SK-N-SH (cell line): ENCODE measurements at regions not wholly inside any gene's neighbourhood (a gene's known extent, or its start where the extent isn't known, plus 50 kb on each side); places are given as distances from the start of the nearest gene placed in this dataset.

Experiments used
- CTCF ChIA-PET: fragments of 300-600, 350-600 bp; formaldehyde crosslinking; extraction: SDS; loops from one replicate; lab custom pipeline; 2021; lab: Yijun Ruan, JAX
- POLR2A ChIA-PET: fragments of 350-600 bp; sonication (Branson Sonifier 250); formaldehyde crosslinking; extraction: SDS; loops from one replicate; lab custom pipeline; 2020; ENCODE audit warnings: antibody characterized with exemption, inconsistent platforms; lab: Yijun Ruan, JAX
- DNase-seq: peaks from one replicate; pipeline ENCODE4 v3.0.0; 2012
- H2AFZ ChIP-seq: fragments of 200-600 bp; sonication (generic); 2 replicates; pipeline ENCODE4 v1.8.1; 2016; ENCODE audit warnings: antibody characterized with exemption, mild to moderate bottlenecking, low read depth
- H3F3A ChIP-seq: fragments of 200-600 bp; sonication (generic); replicated peaks from 2 replicates; pipeline ENCODE3; 2016; ENCODE audit warnings: antibody characterized with exemption, mild to moderate bottlenecking; ENCODE audit not compliant: insufficient read depth
- H3K27ac ChIP-seq, 2 experiments: fragments of 200-500 bp in 1 of 2; fragments of 200-600 bp in 1 of 2; sonication (Bioruptor generic) in 1 of 2; sonication (generic), shearing (Covaris generic) in 1 of 2; 2 replicates each; pipeline versions ENCODE4 v1.5.1 to v1.6.1; 2014 to 2016; ENCODE audit warnings: low read depth in 2 of 2, inconsistent platforms in 1 of 2, low read length in 1 of 2, mild to moderate bottlenecking in 1 of 2, mixed read lengths in 1 of 2
- H3K27me3 ChIP-seq: fragments of 200-600 bp; sonication (generic), shearing (Covaris generic); 2 replicates; pipeline ENCODE4 v1.6.1; 2016; ENCODE audit warnings: mixed run types; ENCODE audit not compliant: insufficient read depth
- H3K36me3 ChIP-seq, 2 experiments: fragments of 200-500 bp in 1 of 2; fragments of 200-600 bp in 1 of 2; sonication (Bioruptor generic) in 1 of 2; sonication (generic) in 1 of 2; replicated peaks in 1 of 2; 2 replicates each; pipeline versions ENCODE3 to v1.5.1; 2014 to 2016; ENCODE audit warnings: low read length in 1 of 2, mild to moderate bottlenecking in 1 of 2; ENCODE audit not compliant: insufficient read depth in 2 of 2, control insufficient read depth in 1 of 2
- H3K4me1 ChIP-seq, 2 experiments: fragments of 200-500 bp in 1 of 2; fragments of 200-600 bp in 1 of 2; sonication (Bioruptor generic) in 1 of 2; sonication (generic), shearing (Covaris generic) in 1 of 2; 2 replicates each; pipeline versions ENCODE4 v1.5.1 to v1.6.1; 2014 to 2016; ENCODE audit warnings: low read depth in 1 of 2, low read length in 1 of 2, mixed run types in 1 of 2; ENCODE audit not compliant: insufficient read depth in 2 of 2, control insufficient read depth in 1 of 2
- H3K4me2 ChIP-seq: fragments of 200-600 bp; sonication (generic), shearing (Covaris generic); 2 replicates; pipeline ENCODE4 v1.6.1; 2017; ENCODE audit warnings: mixed run types
- H3K4me3 ChIP-seq, 2 experiments: fragments of 200-500 bp in 1 of 2; fragments of 200-600 bp in 1 of 2; sonication (Bioruptor generic) in 1 of 2; sonication (generic), shearing (Covaris generic) in 1 of 2; 2 replicates each; pipeline versions ENCODE4 v1.5.1 to v1.8.1; 2014 to 2016; ENCODE audit warnings: low read depth in 2 of 2, inconsistent platforms in 1 of 2, low read length in 1 of 2, mild to moderate bottlenecking in 1 of 2, mixed read lengths in 1 of 2, moderate library complexity in 1 of 2
- H3K79me2 ChIP-seq: fragments of 200-600 bp; sonication (generic); 2 replicates; pipeline ENCODE4 v1.8.1; 2017; ENCODE audit warnings: mild to moderate bottlenecking; ENCODE audit not compliant: insufficient read depth
- H3K9ac ChIP-seq: fragments of 200-600 bp; sonication (generic); 2 replicates; pipeline ENCODE4 v1.6.1; 2017; ENCODE audit warnings: mixed run types
- H3K9me2 ChIP-seq: fragments of 200-600 bp; sonication (generic); 2 replicates; pipeline ENCODE4 v1.6.1; 2017; ENCODE audit warnings: mixed run types
- H3K9me3 ChIP-seq: fragments of 200-600 bp; sonication (generic); 2 replicates; pipeline ENCODE4 v1.6.1; 2017; ENCODE audit warnings: mixed run types, mild to moderate bottlenecking, moderate library complexity
- H4K20me1 ChIP-seq: fragments of 200-600 bp; sonication (generic); 2 replicates; pipeline ENCODE4 v1.6.1; 2017; ENCODE audit warnings: mild to moderate bottlenecking, mixed run types; ENCODE audit not compliant: insufficient read depth
- CTCF ChIP-seq: fragments of 200-600 bp; sonication (generic); IDR thresholded peaks from 2 replicates; pipeline ENCODE4 v1.6.1; 2017; ENCODE audit warnings: antibody characterized with exemption, mild to moderate bottlenecking, moderate library complexity
- EP300 ChIP-seq, 2 experiments: IDR thresholded peaks; 2 replicates each; pipeline versions ENCODE4 v1.4.0 to v1.6.1; 2012; ENCODE audit warnings: borderline replicate concordance in 1 of 2, low read depth in 1 of 2, low read length in 1 of 2
- EZH2phosphoT487 ChIP-seq: fragments of 200-600 bp; sonication (generic); IDR thresholded peaks from 2 replicates; pipeline ENCODE4 v1.6.1; 2017; ENCODE audit warnings: low read depth, mixed run types, mild to moderate bottlenecking, antibody characterized with exemption, moderate library complexity, borderline replicate concordance
- FOXJ3 ChIP-seq: sonication (generic); formaldehyde crosslinking; IDR thresholded peaks from 2 replicates; pipeline ENCODE4 v1.5.1; 2020; ENCODE audit warnings: mild to moderate bottlenecking, missing genetic modification reagents
- IRF3 ChIP-seq: fragments of 150-350 bp; IDR thresholded peaks from 2 replicates; pipeline ENCODE4 v1.6.1; 2016; ENCODE audit warnings: mild to moderate bottlenecking, low read depth, low read length
- MAX ChIP-seq: IDR thresholded peaks from 2 replicates; pipeline ENCODE4 v1.4.0; 2012; ENCODE audit warnings: low read depth
- NRF1 ChIP-seq: IDR thresholded peaks from 2 replicates; pipeline ENCODE4 v1.6.1; 2012; ENCODE audit warnings: low read depth, mild to moderate bottlenecking, low read length
- PBX3 ChIP-seq: IDR thresholded peaks from 2 replicates; pipeline ENCODE4; 2012
- RAD21 ChIP-seq: IDR thresholded peaks from 2 replicates; pipeline ENCODE4 v1.6.1; 2012; ENCODE audit warnings: mild to moderate bottlenecking, low read length
- REST ChIP-seq: IDR thresholded peaks from 2 replicates; pipeline ENCODE4 v1.6.1; 2012; ENCODE audit warnings: mild to moderate bottlenecking, low read depth, low read length, moderate library complexity
- SMC3 ChIP-seq: IDR thresholded peaks from 2 replicates; pipeline ENCODE4 v1.6.1; 2012; ENCODE audit warnings: low read depth, low read length, improper control_type of control experiment
- TAF1 ChIP-seq: IDR thresholded peaks from 2 replicates; pipeline ENCODE4 v1.6.1; 2012; ENCODE audit warnings: low read depth, mild to moderate bottlenecking, low read length, moderate library complexity, borderline replicate concordance
- TCF12 ChIP-seq: IDR thresholded peaks from 2 replicates; pipeline ENCODE4 v1.4.0; 2012
- TEAD4 ChIP-seq: IDR thresholded peaks from 2 replicates; pipeline ENCODE4 v1.4.0; 2012; ENCODE audit warnings: mild to moderate bottlenecking, borderline replicate concordance; ENCODE audit not compliant: insufficient read depth
- YY1 ChIP-seq: IDR thresholded peaks from 2 replicates; pipeline ENCODE4 v1.4.0; 2012; ENCODE audit warnings: low read depth, mild to moderate bottlenecking
- ZBTB33 ChIP-seq: IDR thresholded peaks from 2 replicates; pipeline ENCODE4 v1.4.0; 2012; ENCODE audit warnings: low read depth, borderline replicate concordance
- WGBS: methylation state at CpG from one replicate; pipeline ENCODE4 v1.1.6; 2017; ENCODE audit warnings: low lambda C conversion rate; 5-methylcytosine and 5-hydroxymethylcytosine counted together

GRCh38 chr5:167463939-167464338 is 827.5 kb upstream of the WWC1 start:
- no peaks in the 10 kb centered on the region for H3K27me3 ChIP-seq
- no peak overlapping the region for H3K9ac ChIP-seq
- no peak for TF ChIP-seq YY1
- TF ChIP-seq RAD21, result no peak
- TF ChIP-seq CTCF, result no peak
- no peak for TF ChIP-seq EP300 (IDR thresholded peaks at IDR 0.05; ENCODE audit: borderline replicate concordance in 1 of 2, low read depth in 1 of 2, low read length in 1 of 2)
- no peak for TF ChIP-seq PBX3
- TF ChIP-seq EZH2phosphoT487, result no peak
- no peak for TF ChIP-seq TEAD4
- TF ChIP-seq ZBTB33, result no peak
- no peak for TF ChIP-seq NRF1
- no peak for TF ChIP-seq SMC3
- no peak for TF ChIP-seq MAX
- no peak for TF ChIP-seq TCF12
- no peak for TF ChIP-seq TAF1
- TF ChIP-seq REST, result no peak
- no peak for TF ChIP-seq FOXJ3 (CRISPR knock-in tag)
- TF ChIP-seq IRF3, result no peak
- no peaks in the 10 kb centered on the region for H3K36me3 ChIP-seq
- no peaks in the 10 kb centered on the region for H3K79me2 ChIP-seq
- no peaks in the 10 kb centered on the region; a peak in 1 of 4 replicates for H3K4me1 ChIP-seq
- WGBS, result 56% methylated on average over 1 of the region's 1 CpG
- no peaks in the 10 kb centered on the region for H4K20me1 ChIP-seq
- no peak overlapping the region for H3K4me3 ChIP-seq
- no peaks in the 10 kb centered on the region for H3K9me3 ChIP-seq
- POLR2A ChIA-PET, result no interaction called here
- H3K9me2 ChIP-seq, result no peaks in the 10 kb centered on the region
- no peak for DNase-seq
- H3F3A ChIP-seq, result no peaks in the 10 kb centered on the region
- H3K27ac ChIP-seq, result no peak overlapping the region
- no peak overlapping the region for H2AFZ ChIP-seq
- H3K4me2 ChIP-seq, result no peak overlapping the region
- CTCF ChIA-PET, result interaction anchor here (0.6 kb wide), 1 partner anchor 874 kb away, joined by 3 read pairs; no protein-coding TSS in a partner anchor
